ENCODE measurements at regions not wholly inside any gene's neighbourhood (a gene's known extent, or its start where the extent isn't known, plus 50 kb on each side); places are given as distances from the start of the nearest gene placed in this dataset.

DNA sequence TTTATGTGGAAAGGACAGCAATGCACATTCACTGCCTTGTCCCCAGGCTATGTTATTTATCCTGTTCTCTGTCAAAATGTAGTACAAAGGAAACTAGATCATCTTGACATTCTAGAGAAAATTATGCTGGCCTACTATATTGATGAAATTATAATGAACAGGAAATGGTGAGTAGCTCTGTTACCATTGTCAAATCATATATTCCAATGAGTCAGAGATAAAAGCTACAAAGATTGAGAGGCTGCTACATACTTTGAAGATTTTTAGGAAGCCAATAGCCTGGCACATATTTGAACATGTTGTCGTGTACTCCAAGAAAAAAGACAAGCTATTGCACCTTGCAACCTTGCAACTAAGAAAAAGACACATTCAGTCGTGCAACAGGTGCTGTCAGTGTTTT is 52.7 kb upstream of the TET2 start:
- DNase-seq (ENCODE audit: low read depth) = no peak
- TF ChIP-seq, protein P1, sequence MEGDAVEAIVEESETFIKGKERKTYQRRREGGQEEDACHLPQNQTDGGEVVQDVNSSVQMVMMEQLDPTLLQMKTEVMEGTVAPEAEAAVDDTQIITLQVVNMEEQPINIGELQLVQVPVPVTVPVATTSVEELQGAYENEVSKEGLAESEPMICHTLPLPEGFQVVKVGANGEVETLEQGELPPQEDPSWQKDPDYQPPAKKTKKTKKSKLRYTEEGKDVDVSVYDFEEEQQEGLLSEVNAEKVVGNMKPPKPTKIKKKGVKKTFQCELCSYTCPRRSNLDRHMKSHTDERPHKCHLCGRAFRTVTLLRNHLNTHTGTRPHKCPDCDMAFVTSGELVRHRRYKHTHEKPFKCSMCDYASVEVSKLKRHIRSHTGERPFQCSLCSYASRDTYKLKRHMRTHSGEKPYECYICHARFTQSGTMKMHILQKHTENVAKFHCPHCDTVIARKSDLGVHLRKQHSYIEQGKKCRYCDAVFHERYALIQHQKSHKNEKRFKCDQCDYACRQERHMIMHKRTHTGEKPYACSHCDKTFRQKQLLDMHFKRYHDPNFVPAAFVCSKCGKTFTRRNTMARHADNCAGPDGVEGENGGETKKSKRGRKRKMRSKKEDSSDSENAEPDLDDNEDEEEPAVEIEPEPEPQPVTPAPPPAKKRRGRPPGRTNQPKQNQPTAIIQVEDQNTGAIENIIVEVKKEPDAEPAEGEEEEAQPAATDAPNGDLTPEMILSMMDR (IDR thresholded peaks at IDR 0.05; ENCODE audit: insufficient read depth, low read depth, low read length, missing control alignments) = no peak
- H3K4me3 ChIP-seq (ENCODE audit: low read depth, low read length) = no peak overlapping the region

Measured in GM12865 (cell line).